PC-9 (cell line): ENCODE measurements at regions not wholly inside any gene's neighbourhood (a gene's known extent, or its start where the extent isn't known, plus 50 kb on each side); places are given as distances from the start of the nearest gene placed in this dataset.

Experiments used
- CTCF ChIP-seq: fragments of 200-600 bp; sonication (generic); conservative IDR thresholded peaks from 2 replicates; pipeline ENCODE4 v1.6.1; 2017; ENCODE audit warnings: mixed run types, antibody characterized with exemption, mild to moderate bottlenecking, moderate library complexity
- EZH2 ChIP-seq: fragments of 200-600 bp; sonication (generic); IDR thresholded peaks from 2 replicates; pipeline ENCODE4 v1.8.0; 2017; ENCODE audit warnings: antibody characterized with exemption, low read depth

GRCh38 chr13:44165221-44165888 lies 208.3 kb upstream of the SERP2 start:
- no peak for TF ChIP-seq CTCF
- TF ChIP-seq EZH2: no peak
